ENCODE measurements at regions not wholly inside any gene's neighbourhood (a gene's known extent, or its start where the extent isn't known, plus 50 kb on each side); places are given as distances from the start of the nearest gene placed in this dataset.
"Not testable (repeated sequence)": the region's sequence is repeated elsewhere in the genome, so short reads cannot be mapped to it uniquely, and the experiment has no call there.

DNA sequence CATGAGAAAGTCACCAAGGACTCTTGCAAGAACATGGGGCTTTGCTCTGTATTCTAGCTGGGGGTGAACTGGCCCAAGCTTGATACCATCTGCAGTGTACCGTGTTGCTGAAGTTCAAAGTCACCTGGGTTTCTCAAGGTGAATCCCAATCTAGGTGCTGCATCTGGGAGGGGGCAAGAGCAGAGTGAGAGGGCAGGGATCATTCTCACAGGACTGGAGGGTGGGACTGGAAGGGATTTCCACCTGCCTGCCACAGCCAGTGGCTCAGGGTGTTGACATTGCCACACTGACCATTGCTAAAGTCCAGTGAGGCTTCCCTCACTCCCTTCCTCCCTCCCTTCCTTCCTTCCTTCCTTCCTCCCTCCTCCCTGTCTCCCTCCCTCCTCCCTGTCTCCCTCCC lies 98.7 kb downstream of the MYCN start:
- no peak for DNase-seq

DNA sequence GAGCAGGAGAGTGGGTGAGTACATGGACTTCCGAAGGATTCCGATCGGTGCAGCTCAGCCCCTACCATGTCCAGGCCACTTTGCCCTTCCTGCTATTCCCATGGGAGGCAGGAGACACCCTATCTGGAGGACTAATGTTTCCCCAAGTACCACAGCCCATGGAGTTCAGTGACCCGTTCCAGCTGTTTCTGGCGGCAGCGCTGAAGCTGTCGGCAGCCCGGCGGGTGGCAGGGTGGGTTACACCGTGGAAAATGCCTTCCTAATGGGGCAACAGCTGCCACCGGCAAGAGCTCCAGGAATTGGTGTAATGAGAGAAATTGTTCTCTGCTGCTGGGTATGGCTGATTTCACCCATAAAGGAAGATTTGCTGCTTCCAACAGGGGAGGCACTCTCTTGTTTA lies 98.3 kb downstream of the MYCN start:
- DNase-seq: no peak

DNA sequence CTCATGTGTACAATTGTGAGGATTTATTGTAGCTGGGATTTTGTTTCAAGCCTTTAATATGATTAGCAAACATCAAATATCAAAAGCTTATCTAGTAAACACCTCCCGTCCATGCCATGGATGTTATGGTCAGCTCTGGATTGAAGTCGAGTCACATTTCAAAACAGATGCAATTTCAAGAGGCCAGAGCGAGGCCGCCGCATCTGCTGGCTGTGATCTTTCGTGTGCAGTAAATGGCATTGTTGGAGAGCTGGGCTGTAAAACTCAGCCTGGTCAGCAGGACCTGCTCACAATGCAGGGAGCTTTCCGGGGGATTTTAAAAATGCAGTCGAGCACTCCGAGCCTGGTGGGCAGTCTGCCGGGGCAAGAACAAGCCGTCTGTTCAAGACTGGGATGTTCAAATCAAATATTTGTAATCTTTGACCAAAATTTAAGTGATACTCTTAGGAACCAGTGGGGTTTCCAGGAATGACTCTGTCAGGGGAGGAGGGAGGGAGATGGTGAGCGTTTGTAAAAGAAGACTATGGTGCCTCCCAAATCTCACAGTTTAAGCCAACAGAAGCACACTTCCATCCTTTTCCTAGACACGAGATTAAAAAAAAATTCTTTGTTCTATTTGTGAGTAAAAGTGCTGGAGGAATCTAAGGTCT lies 97.6 kb downstream of the MYCN start:
- DNase-seq: no peak

DNA sequence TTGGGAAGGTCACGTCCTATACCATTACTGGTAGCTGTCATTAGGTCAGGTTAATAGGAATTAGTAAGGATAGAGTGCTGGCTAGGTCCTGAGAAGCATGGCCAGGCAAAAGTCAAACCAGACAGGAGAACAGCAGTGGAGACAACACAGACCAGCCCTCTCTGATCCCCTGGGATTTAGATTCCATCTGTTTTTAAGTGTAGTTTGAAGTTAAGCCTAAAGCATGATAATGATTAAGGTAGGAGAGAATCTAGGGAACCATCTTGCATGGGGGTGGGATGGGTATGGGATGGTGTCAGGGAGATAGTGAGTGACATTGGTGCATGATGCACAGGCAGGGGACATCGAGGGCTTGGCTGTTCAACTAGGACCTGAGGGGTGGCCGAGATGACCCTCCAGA lies 96.6 kb downstream of the MYCN start:
- no peak for DNase-seq

DNA sequence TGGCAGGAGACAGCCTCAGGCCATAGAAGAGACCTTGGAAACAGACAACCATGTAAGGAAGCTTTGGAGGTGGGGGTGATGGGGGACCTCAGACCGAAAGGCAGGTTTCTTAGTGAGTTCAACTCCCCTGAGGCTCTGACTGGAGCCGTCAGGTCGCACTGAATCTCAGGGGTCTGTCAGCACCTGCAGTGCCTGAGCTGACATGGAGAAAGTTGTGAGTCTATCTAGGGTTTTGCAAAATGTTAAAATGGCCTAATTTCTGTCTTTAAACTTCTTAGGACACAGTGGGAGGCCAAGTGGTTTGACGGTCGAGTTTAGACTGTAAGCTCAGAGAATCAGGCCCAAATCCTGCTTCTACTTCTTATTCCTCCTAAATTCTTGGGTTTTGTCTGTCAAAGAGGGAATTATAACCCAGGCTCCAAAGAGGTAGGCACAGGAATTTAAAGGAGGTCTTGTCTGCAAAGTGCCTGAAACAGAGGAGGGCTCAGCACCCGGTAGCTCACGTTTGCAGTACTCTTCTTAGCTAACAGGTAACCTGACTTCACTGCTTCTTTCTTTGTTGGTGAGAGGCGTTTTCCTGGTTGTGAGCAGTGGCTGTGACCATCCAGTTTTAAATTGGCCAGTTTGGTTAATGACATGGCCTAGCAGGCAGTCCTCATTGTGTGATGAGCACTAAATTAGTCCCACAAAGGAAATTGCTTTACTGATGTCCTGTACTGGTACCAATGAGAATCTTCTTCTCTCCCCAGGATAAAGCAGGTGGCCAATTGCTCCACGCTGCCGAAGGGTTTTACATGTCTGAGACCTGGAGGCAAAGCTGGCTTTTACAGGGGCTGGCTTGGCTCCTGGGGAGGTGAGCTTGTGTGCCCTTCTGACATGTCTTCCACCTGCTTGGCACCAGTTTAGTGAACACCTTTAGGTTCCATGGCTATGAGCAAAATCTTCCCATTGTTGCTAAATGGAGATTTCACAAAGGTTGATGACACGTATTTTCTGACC lies 95.7 kb downstream of the MYCN start:
- no peak for DNase-seq

DNA sequence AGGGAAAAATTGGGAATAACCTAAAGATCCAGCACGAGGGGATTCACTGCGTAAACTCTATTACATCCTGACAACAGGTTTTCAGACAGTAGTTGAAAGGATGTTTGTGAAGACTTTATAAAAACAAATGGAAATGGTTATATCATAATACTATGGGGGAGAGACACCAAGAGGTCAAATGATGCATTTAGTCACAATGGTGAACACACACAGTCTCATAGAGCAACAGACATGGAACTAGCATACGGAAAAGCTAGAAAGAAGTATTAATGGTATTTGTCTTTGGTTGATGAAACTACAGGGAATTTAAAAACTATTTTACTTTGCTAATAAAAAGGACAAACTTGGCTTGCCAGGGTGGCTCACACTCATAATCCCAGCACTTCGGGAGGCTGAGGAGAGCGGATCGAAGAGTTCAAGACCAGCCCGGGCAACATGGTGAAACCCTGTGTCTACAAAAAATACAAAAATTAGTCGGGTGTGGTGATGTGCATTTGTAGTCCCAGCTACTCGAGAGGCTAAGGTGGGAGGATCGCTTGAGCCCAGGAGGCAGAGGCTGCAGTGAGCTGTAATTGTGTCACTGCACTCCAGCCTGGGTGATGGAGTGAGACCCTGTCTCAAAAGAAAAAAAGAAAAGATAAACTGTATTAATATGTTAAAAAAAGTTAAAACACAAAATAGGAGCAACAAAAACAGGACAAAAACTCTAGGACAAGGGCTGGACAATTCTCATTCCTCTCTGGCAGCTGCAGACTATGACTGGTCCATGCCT lies 94.8 kb downstream of the MYCN start:
- DNase-seq: no peak

DNA sequence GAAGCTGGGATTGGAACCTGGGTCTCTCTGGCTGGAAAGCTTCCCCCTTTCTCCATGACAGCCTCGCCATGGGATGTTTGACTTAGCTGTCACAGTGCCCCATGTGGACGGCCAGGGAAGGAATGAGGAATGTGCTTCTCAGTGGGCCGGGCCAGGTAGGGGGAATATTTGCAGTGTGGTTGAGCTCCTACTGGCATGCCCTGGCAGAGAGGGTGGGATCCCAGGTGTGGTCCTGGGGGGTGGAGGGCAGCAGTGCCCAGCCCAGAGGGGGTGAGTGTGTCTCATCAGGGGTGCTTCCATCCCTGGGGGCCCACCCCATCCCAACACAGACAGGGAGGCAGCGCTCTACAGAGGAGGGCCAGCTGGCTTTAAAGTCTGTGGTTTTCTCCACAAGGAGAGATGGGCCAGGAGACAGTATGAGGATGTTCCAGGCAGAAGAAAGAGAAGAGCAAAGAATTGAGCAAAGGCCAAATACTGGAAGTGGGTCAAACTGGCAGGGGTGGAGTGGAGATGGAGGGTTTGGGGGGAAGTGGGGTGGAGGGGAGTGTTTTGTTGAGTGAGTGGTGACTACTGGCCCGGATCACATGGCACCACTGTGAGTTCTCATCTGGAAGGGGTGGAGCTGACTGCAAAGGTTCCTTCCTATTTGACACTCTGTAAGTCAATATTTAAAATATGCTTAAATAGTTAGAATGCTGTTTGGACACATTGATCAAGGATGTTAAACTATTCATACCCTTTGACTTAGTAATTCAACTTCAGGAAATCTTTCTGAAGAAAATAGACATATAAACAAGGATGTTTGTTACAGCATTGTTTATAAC lies 94.0 kb downstream of the MYCN start:
- no peak for DNase-seq

DNA sequence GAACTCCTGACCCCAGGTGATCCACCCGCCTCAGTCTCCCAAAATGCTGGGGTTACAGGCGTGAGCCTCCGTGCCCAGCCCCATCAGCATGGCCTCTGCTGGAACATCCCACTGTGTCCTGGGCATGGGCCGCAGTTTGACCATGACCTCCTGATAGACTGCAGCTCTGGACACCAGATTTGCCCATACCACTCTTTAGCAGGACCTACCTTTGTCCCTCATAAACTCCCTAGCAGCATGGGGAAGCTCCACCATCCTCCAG lies 92.6 kb downstream of the MYCN start:
- no peak for DNase-seq

DNA sequence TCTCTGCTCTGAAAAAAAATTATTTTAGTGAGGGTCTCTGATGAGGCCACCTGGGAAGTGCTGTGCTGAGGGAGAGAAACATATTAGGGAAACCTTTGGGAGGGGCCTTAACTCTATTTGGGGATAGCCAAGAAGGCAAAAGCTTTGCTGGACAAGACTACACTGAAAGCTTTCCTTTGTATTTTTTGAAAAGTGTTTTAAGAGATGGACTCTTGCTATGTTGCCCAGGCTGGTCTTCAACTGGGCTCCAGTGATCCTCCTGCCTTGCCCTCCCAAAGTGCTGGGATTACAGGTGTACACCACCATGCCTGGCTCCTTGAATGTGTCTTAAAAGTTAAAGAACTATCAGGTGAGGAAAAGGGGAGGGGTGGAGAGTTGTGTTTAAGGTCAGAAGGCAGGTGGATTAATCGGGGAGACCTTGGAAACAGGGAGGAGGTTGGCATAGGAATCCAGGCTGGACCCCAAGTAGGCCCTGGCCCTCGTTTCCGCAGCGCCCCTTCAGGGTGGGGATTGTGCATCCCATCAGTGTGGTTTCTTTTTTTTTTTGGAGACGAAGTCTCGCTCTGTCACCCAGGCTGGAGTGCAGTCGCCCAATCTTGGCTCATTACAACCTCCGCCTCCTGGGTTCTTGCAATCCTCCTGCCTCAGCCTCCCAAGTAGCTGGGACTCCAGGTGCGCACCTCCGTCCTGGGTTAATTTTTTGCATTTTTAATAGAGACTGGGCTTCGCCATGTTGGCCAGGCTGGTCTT lies 92.1 kb downstream of the MYCN start:
- DNase-seq: no peak

DNA sequence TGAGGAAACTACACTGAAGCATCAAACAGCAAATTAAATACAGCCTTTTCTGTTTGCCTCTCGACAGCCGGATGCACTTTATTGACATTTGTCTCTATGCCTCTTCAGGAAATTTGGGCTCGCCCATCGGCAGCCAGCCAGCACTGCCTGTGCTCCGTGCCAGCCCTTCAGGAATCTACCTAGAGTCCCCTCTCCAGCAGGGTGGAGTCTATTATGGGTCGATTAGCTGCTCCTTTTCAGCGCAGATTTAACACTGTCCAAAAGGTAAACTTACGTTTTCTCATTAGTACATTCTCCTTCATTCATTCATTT lies 91.5 kb downstream of the MYCN start:
- no peak for DNase-seq

DNA sequence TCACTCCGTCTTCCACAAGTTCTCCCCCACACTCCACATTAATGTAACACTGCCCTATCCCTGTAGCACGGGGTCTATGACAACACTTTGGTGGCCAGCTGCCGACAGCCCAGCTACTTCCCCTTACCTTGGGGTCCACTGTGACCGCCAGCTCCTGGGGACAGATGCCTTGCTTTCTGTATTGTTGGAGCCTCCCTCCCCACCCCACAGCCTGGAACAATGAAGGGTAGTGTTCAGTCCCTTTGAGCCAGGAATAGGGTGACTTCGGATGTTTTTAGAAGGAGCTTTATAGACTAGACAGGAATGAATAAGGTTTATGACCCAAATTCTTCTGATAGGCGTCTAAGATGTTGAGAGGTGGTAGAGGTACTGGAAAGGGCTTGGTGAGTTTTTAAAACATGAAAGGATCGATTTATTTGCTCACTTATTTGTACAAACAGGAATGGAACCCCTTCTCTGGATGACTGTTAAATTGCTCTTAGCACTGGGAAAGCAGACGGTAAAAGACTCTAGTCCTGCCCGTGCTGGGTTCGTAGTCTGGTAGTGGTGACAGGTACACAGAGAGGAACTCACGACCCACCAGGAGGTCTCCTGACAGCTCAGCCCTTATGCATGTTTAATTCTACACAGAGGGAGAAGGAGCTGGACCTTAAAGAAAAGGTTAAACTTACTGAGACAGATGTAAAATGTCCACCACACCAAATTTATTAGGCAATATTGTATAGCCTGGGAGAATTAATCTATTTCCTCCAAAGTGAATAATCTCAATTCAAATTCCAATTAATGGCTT lies 90.9 kb downstream of the MYCN start:
- no peak for DNase-seq

DNA sequence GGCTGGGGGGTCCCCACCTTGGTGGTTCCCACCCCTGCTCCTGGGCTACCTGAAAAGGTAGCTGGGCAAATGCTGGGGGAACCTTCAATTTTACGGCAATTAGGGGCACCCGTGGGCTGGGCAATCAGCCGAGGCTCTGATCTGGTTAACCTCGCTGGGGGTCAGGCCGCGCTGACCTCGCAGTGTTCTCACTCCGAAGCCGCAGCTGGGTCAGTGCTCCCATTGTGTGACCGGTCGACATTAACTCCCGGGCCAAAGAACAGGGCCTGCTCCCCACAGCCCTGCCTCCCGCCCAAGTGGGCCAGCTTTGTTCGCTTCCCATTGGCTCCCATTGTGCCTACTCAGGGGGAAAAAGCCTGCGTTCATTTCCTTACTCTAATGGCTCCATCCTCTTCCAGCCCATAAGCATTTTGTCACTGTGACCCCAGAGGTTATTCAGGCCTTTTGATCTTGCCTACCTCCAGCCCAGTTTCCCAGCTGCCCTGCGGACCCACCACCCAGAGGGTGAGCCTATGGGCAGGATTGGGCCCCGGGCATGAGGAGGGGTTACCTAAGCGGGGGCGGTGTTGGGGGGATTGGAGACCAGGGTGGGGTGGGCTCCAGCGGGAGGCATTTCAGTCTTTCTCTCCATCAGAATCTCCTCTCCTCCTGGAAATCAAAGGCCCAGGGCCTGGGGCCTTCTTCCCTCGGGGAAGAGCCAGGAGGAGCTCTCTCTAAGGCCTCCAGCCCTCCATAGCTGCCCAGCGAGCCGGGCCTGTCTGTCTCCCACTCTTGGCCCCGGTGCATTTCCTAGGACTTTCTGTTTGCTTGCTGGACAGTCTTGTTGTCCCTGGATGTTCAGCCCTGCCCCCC lies 90.1 kb downstream of the MYCN start:
- DNase-seq: no peak

DNA sequence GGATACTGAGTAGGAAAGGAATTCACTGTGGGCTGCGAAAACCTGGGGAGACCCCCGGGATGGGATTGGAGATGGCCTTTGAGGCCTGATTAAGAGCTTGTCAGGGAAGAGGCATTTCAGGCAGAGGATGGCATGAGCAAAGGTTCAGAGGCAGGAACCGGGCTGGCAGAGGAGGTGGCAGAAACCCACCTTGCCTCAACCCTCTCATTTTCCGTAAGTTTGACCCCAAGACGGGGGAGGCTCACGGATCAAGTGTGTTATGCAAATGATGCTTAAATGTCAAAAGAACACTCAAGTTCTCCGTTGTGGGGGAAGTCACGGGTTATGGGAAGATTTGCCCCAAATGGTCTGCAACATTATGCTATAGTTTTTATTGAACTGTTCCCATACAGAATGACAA lies 88.3 kb downstream of the MYCN start:
- no peak for DNase-seq

DNA sequence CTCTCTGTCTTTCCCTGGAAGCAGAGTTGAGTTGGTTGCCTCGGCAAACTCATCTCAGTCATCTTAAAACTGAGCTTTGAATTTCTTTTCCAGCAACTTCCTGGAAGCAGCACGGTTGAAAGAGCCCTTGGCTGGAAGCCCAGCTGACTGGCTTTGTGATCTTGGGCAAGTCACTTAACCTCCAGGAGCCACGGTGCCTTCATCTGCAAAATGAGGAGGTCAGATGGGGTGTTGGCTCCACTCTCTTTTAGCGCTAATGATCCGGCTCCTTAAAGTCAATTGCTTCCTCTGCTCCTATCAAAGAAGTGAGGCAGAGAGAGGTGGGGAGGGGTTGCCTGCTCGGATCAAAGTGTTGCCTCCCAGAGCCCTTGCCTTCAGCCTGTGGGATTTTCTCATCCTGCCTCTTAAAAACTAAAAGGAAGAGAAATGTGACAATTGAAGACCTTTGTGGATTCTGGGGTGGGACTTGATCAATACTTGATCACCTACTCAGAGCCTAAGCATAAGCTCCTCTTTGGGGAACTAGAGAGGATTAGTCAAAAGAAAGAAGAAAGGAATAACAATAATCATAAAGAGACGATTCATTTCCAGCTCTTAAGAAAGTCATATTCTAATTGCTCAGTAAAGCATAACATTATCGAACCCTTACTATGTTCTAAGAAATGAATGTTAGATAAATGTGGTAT lies 86.6 kb downstream of the MYCN start:
- no peak for DNase-seq

DNA sequence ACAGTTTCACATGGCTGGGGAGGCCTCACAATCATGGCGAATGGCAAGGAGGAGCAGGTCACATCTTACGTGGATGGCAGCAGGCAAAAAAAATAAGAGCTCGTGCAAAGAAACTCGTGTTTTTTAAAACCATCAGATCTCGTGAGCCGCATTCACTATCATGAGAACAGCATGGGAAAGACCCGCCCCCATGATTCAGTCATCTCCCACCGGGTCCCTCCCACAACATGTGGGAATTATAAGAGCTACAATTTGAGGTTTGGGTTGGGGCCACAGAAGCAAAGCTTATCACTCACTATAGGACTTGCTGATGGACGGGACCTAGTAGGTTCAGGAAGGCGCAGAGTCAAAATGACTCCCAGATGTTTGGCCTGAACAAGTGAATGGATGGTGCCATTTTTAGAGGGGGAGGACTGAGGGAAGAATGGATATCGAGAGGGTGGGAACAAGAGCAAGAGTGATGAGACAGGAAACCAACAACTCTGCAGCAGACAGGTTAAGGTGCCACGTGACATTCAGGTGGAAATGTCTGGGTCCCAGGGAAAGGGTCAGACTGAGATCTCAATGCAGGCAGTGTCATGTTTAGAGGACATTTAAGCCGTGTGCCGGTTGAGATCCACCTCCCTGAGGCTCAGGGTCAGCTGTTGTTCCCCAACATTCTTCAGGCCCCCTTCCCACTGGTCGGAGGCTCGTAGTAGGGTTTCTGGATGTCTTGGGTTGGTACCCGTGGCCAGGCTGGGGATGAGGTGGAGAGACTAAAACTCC lies 85.7 kb downstream of the MYCN start:
- no peak for DNase-seq

DNA sequence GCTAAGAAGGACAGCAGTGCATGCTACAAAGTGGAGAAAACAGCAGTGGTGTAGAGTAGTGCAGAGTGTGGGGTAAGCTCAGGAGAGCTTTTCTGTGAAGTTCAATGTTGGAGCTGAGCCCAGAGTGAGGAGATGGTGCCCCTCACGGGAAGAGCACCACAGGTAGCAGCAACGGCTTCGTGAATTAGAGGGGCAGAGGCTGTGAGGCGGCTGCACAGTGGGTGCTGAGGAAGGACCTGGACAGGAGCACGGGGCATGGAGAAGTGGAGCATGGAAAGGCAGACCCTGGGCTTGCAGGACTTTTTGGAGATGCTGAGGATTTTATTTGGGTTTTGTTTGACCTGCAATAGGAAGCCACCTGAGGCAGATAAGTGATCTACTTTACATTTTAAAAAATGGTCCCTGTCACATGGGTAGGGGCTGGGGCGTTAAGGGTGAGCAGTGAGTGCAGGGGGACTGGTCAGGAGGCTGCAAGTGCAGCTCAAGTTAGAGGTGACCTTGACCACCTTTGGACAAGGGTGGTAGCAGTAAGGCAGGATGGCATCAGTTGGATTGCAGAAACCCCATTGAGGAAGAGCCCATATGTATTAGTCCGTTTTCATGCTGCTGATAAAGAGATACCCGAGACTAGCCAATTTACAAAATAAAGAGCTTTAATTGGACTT lies 85.0 kb downstream of the MYCN start:
- no peak for DNase-seq

DNA sequence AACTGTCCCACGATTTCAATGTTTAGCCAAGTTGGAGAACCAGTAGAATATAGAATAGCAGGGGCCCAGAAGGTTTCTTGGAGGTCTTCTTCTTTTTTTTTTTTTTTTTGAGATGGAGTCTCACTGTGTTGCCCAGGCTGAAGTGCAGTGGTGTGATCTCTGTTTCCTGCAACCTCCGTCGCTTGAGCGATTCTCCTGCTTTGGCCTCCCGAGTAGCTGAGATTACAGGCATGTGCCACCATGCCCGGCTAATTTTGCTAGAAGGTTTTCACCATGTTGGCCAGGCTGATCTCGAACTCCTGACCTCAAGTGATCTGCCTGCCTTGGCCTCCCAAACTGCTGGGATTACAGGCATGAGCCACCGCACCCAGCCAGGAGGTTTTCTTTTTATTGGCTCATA lies 84.3 kb downstream of the MYCN start:
- DNase-seq: not testable (repeated sequence)

DNA sequence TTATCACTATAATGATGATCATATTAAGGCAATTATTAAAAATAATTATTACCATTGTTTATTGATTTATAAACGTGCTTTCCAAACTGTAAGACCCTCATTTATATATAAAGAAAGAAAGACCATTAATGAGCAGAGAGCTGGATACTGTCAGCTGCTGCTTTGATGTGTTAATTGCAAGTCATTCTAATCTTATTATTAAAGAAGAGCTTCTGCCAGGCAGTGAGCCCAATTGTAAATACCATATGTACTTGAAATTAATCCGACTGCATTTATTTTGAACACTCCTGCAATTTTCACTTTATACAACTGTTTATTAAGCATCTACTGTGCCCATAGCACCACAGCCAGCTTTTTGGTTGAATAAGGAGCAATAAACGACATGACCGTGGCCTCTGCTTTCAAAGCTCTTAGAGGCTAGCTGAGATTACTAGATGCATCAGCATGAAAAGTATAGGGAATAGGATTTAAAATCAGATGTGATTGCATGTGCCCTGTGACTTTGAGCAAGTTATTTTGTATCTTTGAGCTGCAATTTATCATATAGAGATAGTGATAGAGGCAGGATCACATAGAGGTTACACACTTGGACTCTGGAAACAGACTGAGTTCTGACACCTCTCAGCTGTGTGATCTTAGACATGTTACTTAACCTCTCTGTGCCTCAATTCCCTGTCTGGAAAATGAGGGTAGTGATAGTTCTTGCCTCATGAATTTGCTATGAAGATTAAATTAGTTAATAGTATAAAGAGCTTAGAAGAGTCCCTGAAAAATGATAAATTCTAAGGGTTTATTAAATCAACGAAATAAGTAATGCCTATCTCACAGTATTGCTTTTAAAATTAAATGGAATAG lies 83.4 kb downstream of the MYCN start:
- DNase-seq: no peak

Data from NCI-H2227 treated with DMSO at 0.1 percent for 48 hours (cell line).